GM23338 (cell line): ENCODE measurements at regions not wholly inside any gene's neighbourhood (a gene's known extent, or its start where the extent isn't known, plus 50 kb on each side); places are given as distances from the start of the nearest gene placed in this dataset.

Experiments
- ATAC-seq: fragments of 200-7000 bp; cut with Tn5 transposase; 3 replicates; pipeline ENCODE4 v1.9.1; 2020
- DNase-seq: peaks from one replicate; pipeline ENCODE4 v3.0.0-alpha.2; 2015; ENCODE audit warnings: low spot score
- H2AFZ ChIP-seq: fragments of 200-600 bp; sonication (generic); 2 replicates; pipeline ENCODE4 v1.8.0; 2016; ENCODE audit warnings: antibody characterized with exemption, mild to moderate bottlenecking, moderate library complexity
- H3F3A ChIP-seq: fragments of 200-600 bp; sonication (generic); replicated peaks from 2 replicates; pipeline ENCODE4 v1.8.0; 2017; ENCODE audit warnings: antibody characterized with exemption, mixed run types, low read depth
- H3K27ac ChIP-seq: fragments of 200-600 bp; sonication (generic); 2 replicates; pipeline ENCODE4 v1.6.1; 2016; ENCODE audit warnings: low read depth
- H3K27me3 ChIP-seq: fragments of 200-600 bp; sonication (generic); 2 replicates; pipeline ENCODE4 v1.8.0; 2016; ENCODE audit warnings: mild to moderate bottlenecking, mixed run types, moderate library complexity; ENCODE audit not compliant: insufficient read depth
- H3K36me3 ChIP-seq: fragments of 200-600 bp; sonication (generic); 2 replicates; pipeline ENCODE4 v1.8.0; 2016; ENCODE audit warnings: mild to moderate bottlenecking; ENCODE audit not compliant: insufficient read depth
- H3K4me1 ChIP-seq: fragments of 200-600 bp; sonication (generic); 2 replicates; pipeline ENCODE4 v1.8.0; 2016; ENCODE audit warnings: mild to moderate bottlenecking, moderate library complexity; ENCODE audit not compliant: insufficient read depth
- H3K4me2 ChIP-seq: fragments of 200-600 bp; sonication (generic); 2 replicates; pipeline ENCODE4 v1.7.1; 2017; ENCODE audit warnings: mixed run types
- H3K4me3 ChIP-seq: fragments of 200-600 bp; sonication (generic); 2 replicates; pipeline ENCODE4 v1.6.1; 2016; ENCODE audit warnings: mixed run types
- H3K79me2 ChIP-seq: fragments of 200-600 bp; sonication (generic); replicated peaks from 2 replicates; pipeline ENCODE4 v1.8.0; 2017; ENCODE audit warnings: mild to moderate bottlenecking; ENCODE audit not compliant: insufficient read depth
- H3K9me2 ChIP-seq: fragments of 200-600 bp; sonication (generic); 2 replicates; pipeline ENCODE4 v1.8.0; 2017; ENCODE audit not compliant: insufficient read depth
- H4K20me1 ChIP-seq: fragments of 200-600 bp; sonication (generic); replicated peaks from 2 replicates; pipeline ENCODE4 v1.8.0; 2017; ENCODE audit warnings: mild to moderate bottlenecking; ENCODE audit not compliant: insufficient read depth
- H3K27ac Mint-ChIP-seq: 2 replicates; pipeline ENCODE4 v1.8.0; 2020; ENCODE audit warnings: inconsistent platforms, mild to moderate bottlenecking, moderate library complexity, mixed read lengths
- H3K27me3 Mint-ChIP-seq: 3 replicates; pipeline ENCODE4 v1.8.0; 2022; ENCODE audit warnings: low read depth, mild to moderate bottlenecking, moderate library complexity, mixed read lengths, inconsistent platforms; ENCODE audit not compliant: insufficient read depth, poor library complexity
- H3K36me3 Mint-ChIP-seq: 3 replicates; pipeline ENCODE4 v1.8.0; 2021; ENCODE audit warnings: low read depth, mild to moderate bottlenecking, inconsistent platforms, moderate library complexity, mixed read lengths
- H3K4me1 Mint-ChIP-seq: 3 replicates; pipeline ENCODE4 v1.8.0; 2020; ENCODE audit warnings: mild to moderate bottlenecking, inconsistent platforms, mixed read lengths
- H3K4me3 Mint-ChIP-seq: 3 replicates; pipeline ENCODE4 v1.8.0; 2021; ENCODE audit warnings: moderate library complexity, mild to moderate bottlenecking, inconsistent platforms, mixed read lengths
- H3K9me3 Mint-ChIP-seq: 3 replicates; pipeline ENCODE4 v1.8.0; 2020; ENCODE audit warnings: moderate library complexity, mild to moderate bottlenecking, inconsistent platforms, mixed read lengths
- CREB1 ChIP-seq: fragments of 250-450 bp; sonication (Bioruptor Pico); IDR thresholded peaks from 2 replicates; pipeline ENCODE4 v1.5.0; 2020; ENCODE audit warnings: low read depth, mild to moderate bottlenecking, moderate library complexity
- EZH2 ChIP-seq: fragments of 200-600 bp; sonication (generic); IDR thresholded peaks from one replicate; pipeline ENCODE4 v1.8.0; 2017; ENCODE audit warnings: antibody characterized with exemption, mild to moderate bottlenecking, low read depth; ENCODE audit not compliant: unreplicated experiment
- EZH2phosphoT487 ChIP-seq: fragments of 200-600 bp; sonication (generic); IDR thresholded peaks from one replicate; pipeline ENCODE4 v1.8.1; 2018; ENCODE audit warnings: antibody characterized with exemption; ENCODE audit not compliant: unreplicated experiment
- JUNB ChIP-seq: IDR thresholded peaks from one replicate; pipeline ENCODE4 v1.6.1; 2016; ENCODE audit warnings: antibody characterized with exemption; ENCODE audit not compliant: unreplicated experiment
- NANOG ChIP-seq: IDR thresholded peaks from 2 replicates; pipeline ENCODE4 v1.6.1; 2016; ENCODE audit warnings: antibody characterized with exemption, borderline replicate concordance
- POLR2AphosphoS5 ChIP-seq: IDR thresholded peaks from 2 replicates; pipeline ENCODE4 v1.6.1; 2016; ENCODE audit warnings: antibody characterized with exemption, low read depth
- REST ChIP-seq: IDR thresholded peaks from one replicate; pipeline ENCODE4 v1.6.1; 2018; ENCODE audit warnings: antibody characterized with exemption; ENCODE audit not compliant: unreplicated experiment
- STAT1 ChIP-seq: IDR thresholded peaks from one replicate; pipeline ENCODE4 v1.6.1; 2016; ENCODE audit warnings: antibody characterized with exemption; ENCODE audit not compliant: unreplicated experiment
- ZNF114 ChIP-seq: fragments of 250-450 bp; sonication (Bioruptor Pico); IDR thresholded peaks from 2 replicates; pipeline ENCODE4 v1.5.0; 2020; ENCODE audit warnings: mild to moderate bottlenecking, moderate library complexity
- ZNF331 ChIP-seq: fragments of 250-450 bp; sonication (Bioruptor Pico); IDR thresholded peaks from 2 replicates; pipeline ENCODE4 v1.5.0; 2020; ENCODE audit warnings: low read depth, mild to moderate bottlenecking, moderate library complexity
- ZNF462 ChIP-seq: fragments of 250-450 bp; sonication (Bioruptor Pico); IDR thresholded peaks from 2 replicates; pipeline ENCODE4 v1.5.0; 2020; ENCODE audit warnings: mild to moderate bottlenecking, moderate library complexity
- TF ChIP-seq, protein P1 (sequence below): IDR thresholded peaks from 2 replicates; pipeline ENCODE4 v1.6.1; 2016; ENCODE audit warnings: antibody characterized with exemption
- TF ChIP-seq, protein P2 (sequence below), 2 experiments: fragments of 200-600 bp in 1 of 2; sonication (generic) in 1 of 2; conservative IDR thresholded peaks; 2 replicates each; pipeline versions ENCODE4 v1.5.1 to v1.6.1; 2016 to 2017; ENCODE audit warnings: antibody characterized with exemption in 2 of 2, low read depth in 2 of 2, mild to moderate bottlenecking in 2 of 2, moderate library complexity in 1 of 2

DNA sequence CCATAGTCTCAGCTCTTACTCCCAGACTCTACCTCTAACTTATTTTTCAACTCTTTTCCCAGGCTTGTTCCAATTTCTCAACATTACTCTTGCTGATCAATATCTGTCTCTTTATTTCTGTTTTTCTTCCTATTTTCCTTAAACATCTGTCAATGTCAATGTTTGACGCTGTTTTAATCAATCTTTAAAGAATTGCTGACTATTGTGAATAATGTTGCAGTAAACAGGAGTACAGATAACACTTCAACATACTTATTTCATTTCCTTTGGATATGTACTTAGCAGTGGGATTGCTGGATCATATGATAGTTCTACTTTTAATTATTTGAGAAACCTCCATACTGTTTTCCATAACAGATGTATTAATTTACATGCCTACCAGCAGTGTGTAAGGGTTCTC is 229.0 kb downstream of the TRIM36 start:
- no peak overlapping the region for H3K4me3 ChIP-seq
- H3K9me2 ChIP-seq = no peaks in the 10 kb centered on the region
- H3K36me3 Mint-ChIP-seq = peaks cover 26% of the 10 kb centered on the region
- H3K27ac ChIP-seq = no peak overlapping the region
- no peaks in the 10 kb centered on the region for H3K27me3 ChIP-seq
- H3K4me2 ChIP-seq = no peak overlapping the region
- ATAC-seq (no peak), DNase-seq (no peak)
- H3F3A ChIP-seq = no peaks in the 10 kb centered on the region
- H3K27ac Mint-ChIP-seq = no peak overlapping the region
- H2AFZ ChIP-seq = no peak overlapping the region
- H3K4me1 ChIP-seq = no peaks in the 10 kb centered on the region
- no peak for TF ChIP-seq ZNF331 (CRISPR knock-in tag)
- no peak for TF ChIP-seq REST
- TF ChIP-seq, protein P1, sequence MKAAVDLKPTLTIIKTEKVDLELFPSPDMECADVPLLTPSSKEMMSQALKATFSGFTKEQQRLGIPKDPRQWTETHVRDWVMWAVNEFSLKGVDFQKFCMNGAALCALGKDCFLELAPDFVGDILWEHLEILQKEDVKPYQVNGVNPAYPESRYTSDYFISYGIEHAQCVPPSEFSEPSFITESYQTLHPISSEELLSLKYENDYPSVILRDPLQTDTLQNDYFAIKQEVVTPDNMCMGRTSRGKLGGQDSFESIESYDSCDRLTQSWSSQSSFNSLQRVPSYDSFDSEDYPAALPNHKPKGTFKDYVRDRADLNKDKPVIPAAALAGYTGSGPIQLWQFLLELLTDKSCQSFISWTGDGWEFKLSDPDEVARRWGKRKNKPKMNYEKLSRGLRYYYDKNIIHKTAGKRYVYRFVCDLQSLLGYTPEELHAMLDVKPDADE = no peak
- no peak for TF ChIP-seq EZH2phosphoT487
- TF ChIP-seq CREB1 (CRISPR knock-in tag) = no peak
- TF ChIP-seq, protein P2, sequence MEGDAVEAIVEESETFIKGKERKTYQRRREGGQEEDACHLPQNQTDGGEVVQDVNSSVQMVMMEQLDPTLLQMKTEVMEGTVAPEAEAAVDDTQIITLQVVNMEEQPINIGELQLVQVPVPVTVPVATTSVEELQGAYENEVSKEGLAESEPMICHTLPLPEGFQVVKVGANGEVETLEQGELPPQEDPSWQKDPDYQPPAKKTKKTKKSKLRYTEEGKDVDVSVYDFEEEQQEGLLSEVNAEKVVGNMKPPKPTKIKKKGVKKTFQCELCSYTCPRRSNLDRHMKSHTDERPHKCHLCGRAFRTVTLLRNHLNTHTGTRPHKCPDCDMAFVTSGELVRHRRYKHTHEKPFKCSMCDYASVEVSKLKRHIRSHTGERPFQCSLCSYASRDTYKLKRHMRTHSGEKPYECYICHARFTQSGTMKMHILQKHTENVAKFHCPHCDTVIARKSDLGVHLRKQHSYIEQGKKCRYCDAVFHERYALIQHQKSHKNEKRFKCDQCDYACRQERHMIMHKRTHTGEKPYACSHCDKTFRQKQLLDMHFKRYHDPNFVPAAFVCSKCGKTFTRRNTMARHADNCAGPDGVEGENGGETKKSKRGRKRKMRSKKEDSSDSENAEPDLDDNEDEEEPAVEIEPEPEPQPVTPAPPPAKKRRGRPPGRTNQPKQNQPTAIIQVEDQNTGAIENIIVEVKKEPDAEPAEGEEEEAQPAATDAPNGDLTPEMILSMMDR (conservative IDR thresholded peaks at IDR 0.05; ENCODE audit: low read depth in 2 of 2) = no peak
- TF ChIP-seq STAT1 = no peak
- TF ChIP-seq ZNF462 (CRISPR knock-in tag) = no peak
- TF ChIP-seq NANOG = no peak
- no peak for TF ChIP-seq ZNF114 (CRISPR knock-in tag)
- TF ChIP-seq JUNB = no peak
- TF ChIP-seq EZH2 = no peak
- no peak for TF ChIP-seq POLR2AphosphoS5
- no peaks in the 10 kb centered on the region for H3K79me2 ChIP-seq
- H3K9me3 Mint-ChIP-seq = peaks cover 65% of the 10 kb centered on the region
- peaks cover 2% of the 10 kb centered on the region for H3K27me3 Mint-ChIP-seq
- H3K4me3 Mint-ChIP-seq = no peak overlapping the region
- H4K20me1 ChIP-seq = no peaks in the 10 kb centered on the region
- H3K36me3 ChIP-seq = peaks cover 11% of the 10 kb centered on the region
- H3K4me1 Mint-ChIP-seq = no peaks in the 10 kb centered on the region
